ENCODE measurements at regions not wholly inside any gene's neighbourhood (a gene's known extent, or its start where the extent isn't known, plus 50 kb on each side); places are given as distances from the start of the nearest gene placed in this dataset.

DNA sequence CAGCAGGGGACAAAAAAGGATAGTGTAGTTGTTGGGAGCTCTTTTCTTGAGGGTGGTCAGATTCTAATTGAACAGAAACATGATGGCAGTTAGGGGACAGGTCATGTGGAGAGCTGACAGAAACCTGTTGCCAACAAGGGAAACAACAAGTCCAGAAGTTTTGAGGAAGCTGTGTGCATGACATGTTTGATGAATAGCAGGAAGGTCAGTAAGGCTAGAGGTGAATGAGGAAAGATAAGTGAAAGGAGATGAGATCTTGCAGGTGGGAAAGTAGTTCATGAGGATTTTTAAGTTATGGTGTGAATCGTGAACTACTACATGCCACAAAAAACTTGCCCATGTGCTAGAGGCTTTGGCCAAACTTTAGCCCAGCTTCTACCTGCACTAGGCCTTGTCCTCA, 1817.4 kb downstream of the MRPL39 start:
- Histone ChIP-seq H3K79me2 (ENCODE audit: insufficient read depth, low read depth) (no peaks in the 10 kb centered on the region), H4K20me1 (ENCODE audit: insufficient read depth) (no peaks in the 10 kb centered on the region), H3K9ac (no peak overlapping the region), H3K27me3 (ENCODE audit: insufficient read depth, low read depth) (no peaks in the 10 kb centered on the region), H3K4me2 (no peak overlapping the region), H2AFZ (ENCODE audit: low read depth) (no peak overlapping the region), H3K27ac (no peak overlapping the region), H3K36me3 (ENCODE audit: insufficient read depth) (no peaks in the 10 kb centered on the region), H3K4me3 (IDR thresholded peaks at IDR 0.05; ENCODE audit: insufficient read depth, low read depth, low read length) (no peak overlapping the region), H3K4me1 (ENCODE audit: low read depth, poor library complexity, severe bottlenecking) (no peaks in the 10 kb centered on the region)
- TF ChIP-seq, protein P1, sequence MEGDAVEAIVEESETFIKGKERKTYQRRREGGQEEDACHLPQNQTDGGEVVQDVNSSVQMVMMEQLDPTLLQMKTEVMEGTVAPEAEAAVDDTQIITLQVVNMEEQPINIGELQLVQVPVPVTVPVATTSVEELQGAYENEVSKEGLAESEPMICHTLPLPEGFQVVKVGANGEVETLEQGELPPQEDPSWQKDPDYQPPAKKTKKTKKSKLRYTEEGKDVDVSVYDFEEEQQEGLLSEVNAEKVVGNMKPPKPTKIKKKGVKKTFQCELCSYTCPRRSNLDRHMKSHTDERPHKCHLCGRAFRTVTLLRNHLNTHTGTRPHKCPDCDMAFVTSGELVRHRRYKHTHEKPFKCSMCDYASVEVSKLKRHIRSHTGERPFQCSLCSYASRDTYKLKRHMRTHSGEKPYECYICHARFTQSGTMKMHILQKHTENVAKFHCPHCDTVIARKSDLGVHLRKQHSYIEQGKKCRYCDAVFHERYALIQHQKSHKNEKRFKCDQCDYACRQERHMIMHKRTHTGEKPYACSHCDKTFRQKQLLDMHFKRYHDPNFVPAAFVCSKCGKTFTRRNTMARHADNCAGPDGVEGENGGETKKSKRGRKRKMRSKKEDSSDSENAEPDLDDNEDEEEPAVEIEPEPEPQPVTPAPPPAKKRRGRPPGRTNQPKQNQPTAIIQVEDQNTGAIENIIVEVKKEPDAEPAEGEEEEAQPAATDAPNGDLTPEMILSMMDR (conservative IDR thresholded peaks at IDR 0.05; ENCODE audit: low read depth, low read length) = no peak

DNA sequence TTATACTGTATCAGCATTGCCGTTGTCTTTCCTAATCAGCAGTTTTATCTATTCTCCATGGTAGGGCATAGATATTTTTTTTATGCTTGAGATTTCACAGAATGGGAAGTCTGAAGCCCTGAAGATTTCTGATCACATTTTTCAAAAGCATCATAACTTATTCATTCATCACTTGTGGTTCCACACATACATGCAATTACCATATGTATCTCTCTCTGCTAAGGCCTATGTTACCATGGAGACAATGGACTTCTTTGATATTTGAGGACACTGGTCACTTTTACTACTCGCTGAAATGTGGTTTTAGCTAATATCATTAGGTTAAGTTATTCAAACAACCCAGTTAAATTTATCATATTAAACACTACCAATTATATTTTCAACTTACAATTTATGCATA, 1827.0 kb downstream of the MRPL39 start:
- H4K20me1 ChIP-seq (ENCODE audit: insufficient read depth) = no peaks in the 10 kb centered on the region
- H3K27me3 ChIP-seq (ENCODE audit: insufficient read depth, low read depth) = no peaks in the 10 kb centered on the region
- H2AFZ ChIP-seq (ENCODE audit: low read depth) = no peak overlapping the region
- H3K27ac ChIP-seq = no peak overlapping the region
- no peak overlapping the region for H3K4me2 ChIP-seq
- H3K4me3 ChIP-seq (IDR thresholded peaks at IDR 0.05; ENCODE audit: insufficient read depth, low read depth, low read length) = no peak overlapping the region
- TF ChIP-seq, protein P1 (conservative IDR thresholded peaks at IDR 0.05; ENCODE audit: low read depth, low read length) = no peak
- H3K9ac ChIP-seq = no peak overlapping the region
- H3K4me1 ChIP-seq (ENCODE audit: low read depth, poor library complexity, severe bottlenecking) = no peaks in the 10 kb centered on the region
- no peaks in the 10 kb centered on the region for H3K79me2 ChIP-seq (ENCODE audit: insufficient read depth, low read depth)
- H3K36me3 ChIP-seq (ENCODE audit: insufficient read depth) = no peaks in the 10 kb centered on the region

DNA sequence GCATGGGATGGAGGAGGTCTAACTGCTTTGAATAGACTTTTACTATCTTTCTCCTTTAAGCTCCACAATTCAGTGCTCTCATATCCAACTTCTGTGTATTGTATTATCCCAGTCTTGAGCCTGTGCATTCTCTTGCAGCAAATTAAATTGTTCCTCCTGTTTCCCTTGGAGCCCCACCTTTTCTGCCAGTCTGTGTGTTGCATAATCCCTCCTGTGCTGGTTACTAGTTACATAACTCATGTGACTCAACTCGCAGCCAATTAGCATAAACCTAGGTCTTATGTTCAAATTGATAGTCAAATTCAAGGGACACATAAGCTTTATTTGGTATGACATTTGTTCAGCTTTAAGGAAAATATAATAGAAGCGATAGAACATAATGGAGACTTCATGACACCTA, 1863.5 kb downstream of the MRPL39 start:
- H3K4me1 ChIP-seq (ENCODE audit: low read depth, poor library complexity, severe bottlenecking) = no peaks in the 10 kb centered on the region
- H3K27ac ChIP-seq = no peak overlapping the region
- TF ChIP-seq, protein P1 (conservative IDR thresholded peaks at IDR 0.05; ENCODE audit: low read depth, low read length) = no peak
- H3K4me2 ChIP-seq = no peak overlapping the region
- no peak overlapping the region for H3K9ac ChIP-seq
- no peaks in the 10 kb centered on the region for H3K36me3 ChIP-seq (ENCODE audit: insufficient read depth)
- H3K27me3 ChIP-seq (ENCODE audit: insufficient read depth, low read depth) = no peaks in the 10 kb centered on the region
- no peaks in the 10 kb centered on the region for H4K20me1 ChIP-seq (ENCODE audit: insufficient read depth)
- H2AFZ ChIP-seq (ENCODE audit: low read depth) = no peak overlapping the region
- no peaks in the 10 kb centered on the region for H3K79me2 ChIP-seq (ENCODE audit: insufficient read depth, low read depth)
- no peak overlapping the region for H3K4me3 ChIP-seq (IDR thresholded peaks at IDR 0.05; ENCODE audit: insufficient read depth, low read depth, low read length)

DNA sequence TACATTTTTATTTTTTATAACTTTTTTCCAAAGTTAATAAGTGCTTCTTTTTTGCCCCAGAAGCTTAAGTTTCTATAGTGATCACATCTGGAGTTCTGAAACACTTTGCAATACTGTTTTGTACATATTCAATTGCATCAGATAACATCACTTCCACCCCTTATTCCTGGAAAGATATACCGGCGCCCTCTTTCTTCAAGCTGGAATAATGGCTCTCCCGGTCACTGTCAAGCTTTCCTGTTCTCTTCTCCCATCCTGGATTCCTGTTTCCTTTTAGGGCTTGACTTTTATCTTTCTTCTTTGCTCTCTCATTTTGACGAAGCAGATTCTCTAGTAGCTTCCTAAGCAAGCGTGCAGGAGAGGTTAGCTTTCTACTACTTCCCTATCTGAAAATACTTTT, 1866.8 kb downstream of the MRPL39 start:
- TF ChIP-seq, protein P1 (conservative IDR thresholded peaks at IDR 0.05; ENCODE audit: low read depth, low read length) = no peak
- Histone ChIP-seq H2AFZ (ENCODE audit: low read depth) (no peak overlapping the region), H3K79me2 (ENCODE audit: insufficient read depth, low read depth) (no peaks in the 10 kb centered on the region), H3K27ac (no peak overlapping the region), H3K36me3 (ENCODE audit: insufficient read depth) (no peaks in the 10 kb centered on the region), H3K9ac (no peak overlapping the region), H3K4me2 (no peak overlapping the region), H3K4me1 (ENCODE audit: low read depth, poor library complexity, severe bottlenecking) (no peaks in the 10 kb centered on the region), H3K4me3 (IDR thresholded peaks at IDR 0.05; ENCODE audit: insufficient read depth, low read depth, low read length) (no peak overlapping the region), H4K20me1 (ENCODE audit: insufficient read depth) (no peaks in the 10 kb centered on the region), H3K27me3 (ENCODE audit: insufficient read depth, low read depth) (no peaks in the 10 kb centered on the region)

DNA sequence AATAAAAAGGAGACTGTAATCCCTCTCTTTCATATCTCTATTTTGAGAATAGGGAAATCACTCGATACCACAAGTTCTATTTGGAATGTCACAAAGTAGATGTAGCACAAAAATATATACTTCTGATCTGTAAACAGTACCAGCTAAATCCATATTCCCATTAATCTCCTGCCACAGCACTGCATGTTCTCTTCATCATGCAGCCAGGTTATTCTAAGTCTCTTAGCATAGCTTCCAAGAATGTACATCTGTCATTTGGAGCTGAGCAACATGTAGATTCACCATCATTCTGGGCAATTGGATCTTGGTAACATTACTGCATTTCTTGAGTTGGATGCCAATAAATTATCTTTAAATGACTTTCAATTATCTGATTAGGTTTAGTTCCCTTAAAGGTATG, 1874.5 kb downstream of the MRPL39 start:
- Histone ChIP-seq H3K27me3 (ENCODE audit: insufficient read depth, low read depth) (no peaks in the 10 kb centered on the region), H3K4me3 (IDR thresholded peaks at IDR 0.05; ENCODE audit: insufficient read depth, low read depth, low read length) (no peak overlapping the region), H3K4me2 (no peak overlapping the region), H3K4me1 (ENCODE audit: low read depth, poor library complexity, severe bottlenecking) (no peaks in the 10 kb centered on the region), H2AFZ (ENCODE audit: low read depth) (no peak overlapping the region), H3K27ac (no peak overlapping the region), H3K79me2 (ENCODE audit: insufficient read depth, low read depth) (no peaks in the 10 kb centered on the region), H3K36me3 (ENCODE audit: insufficient read depth) (no peaks in the 10 kb centered on the region), H3K9ac (no peak overlapping the region), H4K20me1 (ENCODE audit: insufficient read depth) (no peaks in the 10 kb centered on the region)
- TF ChIP-seq, protein P1 (conservative IDR thresholded peaks at IDR 0.05; ENCODE audit: low read depth, low read length) = no peak
